Activated CD4-positive, alpha-beta T cell treated with anti-CD3 and anti-CD28 coated beads, Interleukin-2, amount 50 U/mL, for 1 hour (primary cell): ENCODE measurements at regions not wholly inside any gene's neighbourhood (a gene's known extent, or its start where the extent isn't known, plus 50 kb on each side); places are given as distances from the start of the nearest gene placed in this dataset.

ENCODE experiments used
- DNase-seq: peaks from one replicate; pipeline ENCODE4 v3.0.0-alpha.2; 2020

DNA sequence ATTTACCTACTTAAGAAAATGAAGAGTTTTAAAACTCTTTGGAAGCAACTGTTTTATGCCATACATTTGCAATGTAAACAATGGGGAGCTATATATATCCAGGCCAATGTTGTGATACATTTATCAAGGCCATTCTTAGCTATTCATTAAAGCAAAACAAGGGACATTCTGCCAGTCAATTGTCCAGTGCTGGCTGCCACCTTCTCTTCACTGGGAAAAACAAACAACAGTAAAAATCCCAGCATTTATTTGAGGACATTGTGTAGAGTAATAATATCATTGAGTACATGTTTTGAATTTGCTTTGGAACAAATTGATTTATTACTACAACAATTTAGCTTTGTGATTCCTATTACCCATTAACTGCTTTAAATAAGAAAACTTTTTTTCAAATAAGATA, 1107.4 kb downstream of the DTWD2 start:
- no peak for DNase-seq

DNA sequence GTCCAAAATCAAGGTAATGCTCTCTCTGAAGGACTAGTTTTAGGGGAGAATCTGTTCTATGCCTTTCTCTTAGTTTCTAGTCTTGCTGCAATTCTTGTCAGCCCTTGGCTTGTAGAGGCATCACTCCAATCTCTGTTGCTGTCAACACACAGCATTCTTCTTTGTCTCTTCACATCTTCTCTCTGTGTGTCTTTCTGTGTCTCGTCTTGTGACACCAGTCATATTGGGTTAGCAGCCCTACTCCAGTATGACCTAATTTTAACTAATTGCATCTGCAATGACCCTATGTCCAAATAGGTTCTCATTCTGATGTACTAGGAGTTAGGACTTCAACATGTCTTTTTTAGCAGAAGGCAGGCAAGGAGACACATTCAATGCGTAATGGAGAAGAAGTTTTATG, 1110.6 kb downstream of the DTWD2 start:
- no peak for DNase-seq

DNA sequence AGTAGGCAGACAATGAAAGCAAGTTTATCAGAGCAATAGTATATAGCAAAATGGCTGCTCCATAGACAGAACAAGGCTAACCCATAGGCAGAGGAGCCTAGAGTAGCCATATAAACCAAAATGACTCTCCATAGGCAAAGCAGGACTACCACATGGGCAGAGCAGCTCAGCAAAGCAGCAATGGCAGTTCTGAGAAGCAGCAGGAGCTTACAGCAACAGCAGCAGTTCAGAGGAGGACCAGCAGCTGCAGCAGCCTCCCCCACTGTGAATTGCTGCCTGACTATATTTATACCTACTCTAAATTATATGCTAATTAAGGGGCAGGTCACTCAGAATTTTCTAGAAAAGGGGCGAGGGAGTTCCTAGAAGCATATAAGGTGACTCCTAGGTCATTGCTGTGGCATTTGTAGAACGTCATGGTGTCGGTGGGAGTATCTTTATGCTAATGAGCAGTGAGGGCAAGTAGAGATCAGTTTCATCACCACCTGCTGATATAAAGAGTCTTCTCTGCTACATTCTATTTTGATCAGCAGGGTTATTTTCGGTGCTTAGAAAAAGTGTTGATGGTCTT, 1115.5 kb downstream of the DTWD2 start:
- no peak for DNase-seq

DNA sequence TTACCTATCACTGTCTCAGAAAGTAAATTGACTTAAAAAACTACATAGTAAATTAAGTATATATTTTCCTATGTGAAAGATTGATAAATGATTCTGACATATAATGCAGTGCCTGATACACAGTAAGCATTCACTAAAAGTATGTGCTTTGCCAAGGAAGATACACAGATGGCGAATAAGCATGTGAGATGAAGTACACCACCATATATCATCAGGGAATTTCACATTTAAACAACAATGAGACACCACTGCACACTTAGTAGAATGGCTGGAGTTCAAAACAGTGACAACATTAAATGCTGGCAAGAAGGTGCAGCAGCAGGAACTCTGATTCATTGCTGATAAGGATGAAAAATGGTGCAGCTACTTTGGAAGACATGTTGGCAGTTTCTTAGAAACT, 1118.8 kb downstream of the DTWD2 start:
- DNase-seq: no peak

DNA sequence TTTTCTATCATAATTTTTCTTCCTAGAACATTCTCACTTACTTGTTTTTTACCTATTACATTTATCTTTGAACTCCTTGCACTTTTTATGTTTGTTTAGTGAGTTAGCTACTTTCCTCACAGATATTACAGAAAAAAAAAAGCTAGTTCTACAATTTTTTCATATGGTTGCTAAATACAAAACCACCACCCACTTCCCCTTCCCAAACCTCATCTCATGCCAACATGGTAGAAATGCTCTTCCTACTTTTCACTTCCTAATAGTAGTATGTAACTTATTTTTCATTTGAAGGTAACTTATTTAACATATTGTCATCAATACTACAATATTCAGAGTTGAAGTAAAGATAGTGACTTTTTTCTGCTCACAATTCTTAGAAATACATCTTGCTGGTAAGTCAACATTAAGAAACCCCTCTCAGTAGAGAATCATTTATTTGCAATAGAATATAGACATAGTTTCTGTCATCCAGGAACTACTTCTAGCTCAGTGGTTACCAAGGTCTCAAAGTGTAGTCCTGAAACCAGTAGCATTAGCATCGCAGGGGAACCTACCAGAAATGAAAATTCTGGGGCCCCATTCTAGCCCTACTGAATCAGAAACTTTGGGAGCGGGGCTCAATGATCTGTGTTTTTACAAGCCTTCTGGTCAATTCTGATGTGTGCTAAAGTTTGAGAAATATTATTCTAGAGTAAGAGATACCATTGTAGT, 1124.6 kb downstream of the DTWD2 start:
- no peak for DNase-seq

DNA sequence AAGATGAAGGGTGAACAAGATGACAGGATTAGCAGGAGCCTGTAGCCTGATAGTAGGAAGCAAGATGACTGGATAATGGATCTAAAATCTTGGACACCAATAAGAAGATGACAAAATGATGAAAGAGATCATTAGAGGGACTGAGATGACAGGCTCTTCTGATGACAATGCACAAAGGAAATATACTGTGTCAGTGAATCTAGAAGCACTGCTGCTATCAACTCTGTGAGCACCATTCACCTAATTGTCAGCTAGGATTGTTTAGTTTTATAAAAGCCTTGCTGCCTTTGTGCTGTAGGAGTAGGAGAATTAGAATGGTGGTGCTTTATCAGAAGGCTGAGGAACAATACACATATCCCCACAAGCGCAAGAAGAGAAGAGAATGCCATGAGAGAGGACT, 1127.8 kb downstream of the DTWD2 start:
- no peak for DNase-seq

DNA sequence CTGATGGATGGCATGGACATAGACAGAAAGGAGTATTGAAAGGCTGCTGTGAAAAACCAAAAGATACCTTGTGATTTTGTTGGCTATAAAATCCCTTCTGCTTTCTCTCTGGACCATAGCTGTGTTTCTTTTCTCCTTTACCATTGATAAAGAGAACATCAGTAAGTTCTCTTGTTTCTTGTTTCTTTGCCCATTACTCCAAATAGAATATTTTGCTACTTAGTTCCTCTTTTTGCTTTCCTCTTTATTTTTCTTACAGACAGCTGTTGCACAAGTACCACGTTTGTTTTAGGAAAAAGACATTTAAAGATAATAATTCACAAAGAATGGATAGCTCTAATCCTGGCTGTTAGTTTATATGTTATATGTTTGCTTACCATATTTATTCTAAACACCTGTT, 1129.2 kb downstream of the DTWD2 start:
- DNase-seq: no peak

DNA sequence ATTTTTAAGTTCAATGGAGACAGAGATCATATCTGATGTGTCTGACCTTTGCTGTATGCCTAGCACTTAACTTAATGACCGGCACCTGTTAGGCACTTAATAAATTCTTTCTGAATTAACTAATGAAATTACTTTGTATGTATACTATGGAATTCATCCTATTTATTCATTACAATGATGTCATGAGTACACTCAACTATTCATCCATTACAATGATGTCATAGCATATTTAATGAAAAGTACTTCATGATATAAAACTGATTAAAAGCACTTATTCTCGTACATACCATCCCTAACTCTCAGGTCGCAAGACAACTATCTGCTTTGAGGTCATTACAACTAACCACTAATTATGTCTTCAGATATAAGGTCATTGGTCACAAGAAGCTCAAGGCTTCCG, 1131.6 kb downstream of the DTWD2 start:
- DNase-seq: no peak

DNA sequence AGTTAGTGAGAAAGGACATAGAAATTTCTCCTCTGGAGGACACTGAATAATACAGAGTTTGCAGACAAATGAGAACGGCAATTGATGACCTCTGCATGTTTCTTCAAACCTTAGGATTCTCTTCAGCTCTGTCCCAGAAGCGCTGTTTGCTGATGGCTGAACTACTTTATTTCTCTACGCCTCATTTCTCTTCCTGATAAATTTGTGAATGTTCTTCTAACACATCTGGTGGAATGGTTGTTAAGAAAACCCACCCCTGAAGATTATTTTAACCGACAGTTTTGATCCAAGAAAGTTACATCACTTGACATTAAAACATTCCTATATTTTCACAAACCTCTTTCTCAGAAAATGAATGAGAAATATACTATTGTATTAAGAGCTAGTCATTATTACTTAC, 1150.6 kb downstream of the DTWD2 start:
- DNase-seq: no peak

DNA sequence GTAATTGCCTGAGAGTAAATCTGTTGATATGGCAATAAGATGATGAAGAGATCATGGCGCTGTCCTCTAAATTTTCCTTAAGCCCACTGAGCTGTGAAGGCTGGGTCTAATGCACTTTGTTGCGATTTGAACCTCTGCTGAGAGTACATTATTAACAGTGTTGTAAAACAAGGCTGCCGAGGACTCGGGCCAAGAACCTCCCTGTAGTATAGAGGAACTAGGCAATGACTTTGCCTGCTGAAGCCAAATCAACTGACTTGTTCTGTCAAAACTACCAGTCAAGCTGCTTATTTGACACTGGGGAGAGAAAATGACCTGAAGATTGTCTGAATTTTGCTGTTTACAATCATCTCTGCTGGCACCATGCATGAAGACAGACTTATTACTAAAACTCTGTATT, 1154.7 kb downstream of the DTWD2 start:
- DNase-seq: no peak

DNA sequence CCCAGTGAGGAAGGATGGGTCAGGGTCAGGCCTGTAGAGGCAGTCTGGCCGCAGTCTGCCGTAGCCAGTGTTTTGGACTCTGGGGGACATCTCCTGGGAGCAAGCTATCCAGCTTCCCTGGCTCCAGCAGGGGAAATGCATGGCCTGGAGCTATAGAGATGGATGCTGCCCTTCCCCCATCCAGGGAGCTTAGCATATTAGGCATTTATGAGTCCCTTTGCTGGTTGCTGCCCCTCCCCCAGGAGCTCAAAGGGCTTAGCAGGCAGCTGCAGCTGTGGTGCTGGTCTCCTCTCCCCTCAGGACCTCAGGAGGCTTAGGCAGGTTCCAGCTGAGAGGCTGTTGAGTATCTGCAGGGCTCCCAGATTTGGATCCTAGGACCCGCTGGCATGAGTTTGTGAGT, 1158.7 kb downstream of the DTWD2 start:
- DNase-seq: no peak

DNA sequence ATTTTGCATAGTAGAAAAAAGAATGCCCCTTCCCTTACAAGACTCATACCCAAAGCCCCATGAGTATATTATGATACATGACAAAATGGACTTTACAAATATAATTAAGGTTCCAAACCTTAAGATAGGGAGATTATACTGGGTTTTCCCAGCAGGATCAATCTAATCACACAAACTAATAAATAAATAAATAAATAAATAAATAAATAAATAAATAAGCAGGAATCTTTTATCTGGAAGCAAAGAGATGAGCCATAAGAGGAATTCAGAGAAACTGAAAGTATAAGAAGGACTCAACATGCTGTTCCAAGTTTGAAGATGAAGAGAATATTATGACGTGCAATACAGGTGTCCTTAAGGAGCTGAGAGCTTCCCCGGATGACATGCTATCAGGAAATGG, 1174.5 kb downstream of the DTWD2 start:
- no peak for DNase-seq

DNA sequence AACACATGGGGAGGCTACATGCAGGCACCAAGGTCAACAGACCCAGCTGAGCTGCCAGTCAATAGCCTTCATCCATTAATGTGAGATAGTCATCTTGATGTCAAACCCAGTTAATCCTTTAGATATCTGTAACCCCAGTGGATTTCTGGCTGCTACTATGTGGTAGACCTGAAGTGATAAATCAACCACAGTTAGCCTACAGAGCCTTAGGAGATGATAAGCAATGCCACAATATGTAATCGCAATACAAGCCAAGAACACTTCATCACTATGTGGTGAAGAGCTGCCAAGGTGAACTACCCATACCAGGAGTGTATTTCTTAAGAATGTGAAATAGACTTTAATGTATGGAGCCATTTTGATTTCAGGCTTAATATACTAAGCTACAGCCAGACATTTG, 1175.5 kb downstream of the DTWD2 start:
- no peak for DNase-seq

DNA sequence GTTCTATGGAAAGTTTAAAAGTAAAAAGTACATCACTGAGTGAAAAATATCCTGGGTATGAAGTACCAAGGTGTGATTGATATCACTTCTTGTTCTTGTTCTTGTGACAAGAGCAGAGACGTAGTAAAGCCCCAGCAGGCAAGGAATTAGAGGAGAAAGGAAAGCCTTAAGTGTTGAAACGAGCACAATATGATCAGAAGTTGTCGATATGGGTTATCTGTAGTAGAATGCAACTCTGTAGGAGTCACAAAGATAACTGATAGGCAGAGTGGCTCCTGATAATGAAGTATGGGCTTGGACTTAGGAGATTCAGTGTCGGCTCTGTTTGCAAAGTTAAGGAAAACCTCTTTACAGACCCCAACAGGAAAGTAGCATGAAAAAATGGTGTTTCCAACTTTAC, 1179.1 kb downstream of the DTWD2 start:
- no peak for DNase-seq

DNA sequence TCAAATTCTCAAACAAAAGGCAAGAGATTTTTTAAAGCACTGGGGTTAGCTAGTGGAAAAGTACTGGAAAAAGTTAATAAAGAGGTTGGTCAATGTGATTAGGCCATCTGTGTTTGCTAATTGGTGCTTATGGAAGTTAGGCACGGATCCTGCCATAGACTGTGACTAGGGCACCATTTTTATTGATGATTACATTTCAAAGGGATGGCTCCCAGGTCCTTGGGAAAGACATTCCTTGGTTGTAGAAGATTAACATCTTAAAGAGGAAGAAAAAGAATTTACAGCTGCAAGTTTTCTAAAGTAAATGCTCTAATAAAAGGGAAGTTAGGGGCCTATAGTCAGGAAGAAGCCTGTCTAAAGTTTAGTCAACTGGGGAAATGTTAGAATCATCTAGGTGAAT, 1183.3 kb downstream of the DTWD2 start:
- DNase-seq: no peak

DNA sequence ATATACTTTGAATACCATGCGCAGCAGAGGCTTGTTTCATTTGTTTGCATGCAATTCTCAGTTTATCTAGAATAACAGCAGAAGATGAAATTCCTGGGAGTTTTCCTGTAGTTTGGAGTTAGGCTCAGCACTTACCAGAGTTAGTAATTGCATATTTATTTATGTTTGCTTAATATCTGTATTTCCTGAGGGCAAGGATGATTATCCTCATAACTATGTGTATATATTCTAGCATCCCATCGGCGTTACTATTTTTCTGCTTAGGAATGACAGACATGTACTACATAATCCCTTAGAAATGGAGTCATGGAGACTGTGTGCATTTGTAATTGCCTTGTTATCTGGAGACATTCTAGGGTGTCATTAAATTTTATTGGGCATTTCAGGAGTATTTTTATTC, 1184.8 kb downstream of the DTWD2 start:
- DNase-seq: no peak

DNA sequence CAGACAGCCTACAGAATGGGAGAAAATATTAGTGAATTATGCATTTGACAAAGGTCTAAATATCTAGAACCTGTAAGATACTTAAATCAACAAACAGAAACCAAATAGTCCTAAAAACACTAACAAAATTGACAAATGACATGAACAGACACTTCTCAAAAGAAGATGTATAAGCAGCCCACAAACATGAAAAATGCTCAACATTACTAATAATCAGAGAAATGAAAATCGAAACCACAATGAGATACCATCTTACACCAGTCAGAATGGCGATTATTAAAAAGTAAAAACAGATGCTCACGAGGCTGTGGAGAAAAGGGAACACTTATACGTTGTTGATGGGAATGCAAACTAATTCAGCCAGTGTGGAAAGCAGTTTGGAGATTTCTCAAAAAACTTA, 1186.8 kb downstream of the DTWD2 start:
- no peak for DNase-seq

DNA sequence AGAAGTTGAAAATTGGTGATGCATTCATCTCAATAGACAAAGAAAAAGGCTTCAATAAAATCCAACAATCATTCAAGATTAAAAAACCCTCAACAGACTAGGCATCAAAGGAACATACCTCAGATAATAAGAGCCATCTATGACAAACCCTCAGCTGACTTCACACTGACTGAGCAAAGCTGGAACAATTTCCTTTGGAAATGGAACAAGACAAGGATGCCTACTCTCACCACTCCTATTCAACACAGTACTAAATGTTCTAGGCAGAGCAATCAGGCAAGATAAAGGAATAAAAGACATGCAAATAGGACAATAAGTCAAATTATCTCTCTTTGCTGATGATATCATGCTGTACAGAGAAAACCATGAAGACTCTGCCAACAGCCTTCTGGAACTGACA, 1188.1 kb downstream of the DTWD2 start:
- DNase-seq: no peak

DNA sequence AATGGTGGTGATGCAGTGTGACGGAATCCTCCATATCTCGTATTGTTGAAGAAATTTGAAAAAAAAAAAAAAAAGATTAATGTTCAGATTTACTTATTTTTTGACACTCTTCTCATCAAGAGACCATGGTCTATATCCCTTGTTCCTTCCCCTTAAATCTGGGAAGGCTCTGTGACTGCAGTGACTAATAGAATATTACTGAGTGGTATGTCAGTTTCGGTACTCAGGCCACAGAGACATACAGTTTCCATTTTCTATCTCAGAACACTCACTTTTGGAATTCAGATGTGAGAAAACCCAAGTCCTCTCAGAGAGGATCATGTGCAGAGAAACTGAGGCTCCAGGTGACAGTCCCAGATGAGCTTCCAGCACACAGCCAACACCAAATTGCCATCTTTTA, 1193.5 kb downstream of the DTWD2 start:
- DNase-seq: no peak

DNA sequence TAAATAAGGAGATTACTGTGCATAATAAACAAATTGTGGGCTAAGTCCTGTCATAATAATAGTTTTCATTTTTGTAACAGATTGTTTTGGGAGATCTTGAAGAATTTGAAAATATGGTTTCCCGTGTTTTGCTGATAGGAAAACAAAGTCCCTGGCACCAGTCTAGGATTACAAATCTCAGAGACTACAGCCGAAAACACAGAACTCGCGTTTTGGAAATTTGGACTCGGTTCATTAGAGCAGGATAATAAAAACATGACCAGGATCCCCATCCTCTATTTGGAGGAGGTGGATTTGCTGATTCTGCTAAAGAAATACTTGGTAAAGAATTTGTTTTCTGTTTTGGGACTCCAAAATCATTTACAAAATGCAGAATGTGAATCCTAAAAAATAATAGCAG, 1194.4 kb downstream of the DTWD2 start:
- DNase-seq: no peak

DNA sequence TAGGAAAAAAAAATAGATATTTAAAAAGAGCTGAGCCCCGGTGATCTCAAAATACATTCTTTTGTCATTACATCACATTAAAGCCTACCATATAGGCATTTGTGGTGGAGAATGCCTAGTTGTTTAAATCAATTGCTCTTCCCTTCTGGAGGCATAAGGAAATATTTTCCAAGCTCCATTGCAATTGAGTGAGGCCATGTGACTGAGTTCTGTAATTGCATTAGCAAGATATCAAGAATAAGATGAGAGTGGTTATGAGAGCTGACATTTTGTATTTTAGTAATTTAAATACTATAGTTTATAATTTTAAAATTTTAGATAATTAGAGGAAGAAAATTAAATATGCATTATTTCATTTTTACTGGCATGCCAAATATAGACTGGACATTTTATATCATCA, 1195.9 kb downstream of the DTWD2 start:
- no peak for DNase-seq

DNA sequence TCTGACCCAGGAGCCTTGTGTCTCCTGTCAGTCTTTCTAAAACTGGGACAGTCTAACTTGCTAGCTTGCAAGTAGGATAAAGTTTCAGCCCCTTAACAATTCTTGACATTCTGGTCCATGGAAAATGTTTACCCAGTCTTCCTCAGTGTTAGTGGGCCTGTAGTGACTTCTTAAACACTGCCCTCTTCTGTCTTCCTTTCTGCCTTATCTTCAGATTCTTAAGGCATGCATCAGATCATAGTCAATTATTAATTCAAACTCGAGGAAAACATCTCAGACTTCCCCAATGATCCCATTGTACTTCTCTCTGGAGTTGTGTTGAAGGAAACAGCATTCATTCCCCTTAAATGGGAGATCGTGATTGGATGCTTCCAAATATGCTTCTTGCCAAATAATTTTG, 1199.8 kb downstream of the DTWD2 start:
- DNase-seq: no peak

DNA sequence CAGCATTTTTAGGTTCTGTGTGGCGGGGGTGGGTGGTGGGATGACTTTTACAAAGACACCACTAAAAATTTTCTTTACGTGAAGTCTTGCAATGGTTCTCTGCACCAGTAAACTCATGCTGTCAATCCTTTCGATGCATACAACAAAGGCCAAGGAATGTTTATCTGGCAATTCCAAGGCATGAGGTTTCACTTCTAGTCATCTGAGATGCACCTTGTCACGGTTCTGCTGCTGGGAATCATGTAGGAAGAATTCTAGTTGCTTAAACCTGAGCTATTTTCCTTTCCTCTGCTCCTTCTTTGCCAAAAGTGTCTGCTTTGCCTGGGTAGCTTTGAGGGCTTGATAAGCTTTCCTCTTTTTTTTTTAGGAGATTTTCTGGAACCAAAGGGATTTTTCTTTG, 1204.5 kb upstream of the SEMA6A start:
- no peak for DNase-seq

DNA sequence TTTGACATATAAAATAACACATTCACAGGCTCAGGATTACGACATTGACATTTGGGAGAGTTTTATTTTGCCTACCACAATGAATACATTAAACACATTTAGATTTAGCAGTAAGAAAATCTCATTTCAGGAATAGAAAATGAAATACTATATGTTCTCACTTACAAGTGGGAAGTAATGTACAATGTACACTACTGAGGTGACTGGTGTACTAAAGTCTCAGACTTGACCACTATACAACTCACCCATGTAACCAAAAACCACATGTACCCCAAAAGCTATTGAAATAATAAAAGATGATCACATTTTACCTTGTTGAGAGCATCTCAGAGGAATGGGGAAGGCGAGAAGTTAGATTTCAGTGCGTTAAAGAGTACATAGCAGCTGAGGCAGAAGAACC, 1202.4 kb upstream of the SEMA6A start:
- DNase-seq: no peak

DNA sequence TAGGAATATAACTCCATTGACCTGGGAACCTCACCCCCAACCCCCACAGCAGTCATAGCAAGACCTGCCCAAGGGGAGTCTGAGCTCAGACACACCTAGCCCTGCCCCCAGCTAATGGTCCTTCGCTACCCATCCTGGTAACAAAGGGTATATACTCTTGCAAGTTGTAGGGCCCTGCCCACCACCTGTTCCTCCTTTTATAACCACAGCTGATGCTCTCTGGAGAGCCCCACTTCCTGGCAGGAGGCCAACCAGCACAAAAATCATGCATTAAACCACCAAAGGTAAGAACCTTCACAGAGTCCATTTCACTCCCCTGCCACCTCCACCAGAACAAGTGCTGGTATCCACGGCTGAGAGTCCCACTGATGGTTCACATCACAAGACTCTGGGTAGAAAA, 1195.3 kb upstream of the SEMA6A start:
- DNase-seq: no peak
